ENCODE measurements at regions not wholly inside any gene's neighbourhood (a gene's known extent, or its start where the extent isn't known, plus 50 kb on each side); places are given as distances from the start of the nearest gene placed in this dataset.

DNA sequence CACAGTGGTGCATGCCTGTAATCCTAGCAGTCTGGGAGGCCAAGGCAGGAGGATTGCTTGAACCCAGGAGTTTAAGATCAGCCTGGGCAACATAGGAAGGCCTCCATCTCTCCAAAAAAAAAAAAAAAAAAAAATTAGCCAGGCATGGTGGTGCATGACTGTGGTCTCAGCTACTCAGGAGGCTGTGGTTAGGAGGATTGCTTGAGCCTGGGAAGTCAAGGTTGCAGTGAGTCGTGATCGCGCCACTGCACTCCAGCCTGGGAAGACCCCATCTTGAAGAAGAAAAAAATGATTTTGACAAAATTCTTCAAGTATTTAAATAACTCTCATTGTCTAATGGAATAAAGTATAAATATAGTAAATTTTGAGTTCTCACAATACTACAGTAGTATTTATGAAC is 219.2 kb upstream of the SSTR1 start:
- H3K4me3 ChIP-seq = no peak overlapping the region

DNA sequence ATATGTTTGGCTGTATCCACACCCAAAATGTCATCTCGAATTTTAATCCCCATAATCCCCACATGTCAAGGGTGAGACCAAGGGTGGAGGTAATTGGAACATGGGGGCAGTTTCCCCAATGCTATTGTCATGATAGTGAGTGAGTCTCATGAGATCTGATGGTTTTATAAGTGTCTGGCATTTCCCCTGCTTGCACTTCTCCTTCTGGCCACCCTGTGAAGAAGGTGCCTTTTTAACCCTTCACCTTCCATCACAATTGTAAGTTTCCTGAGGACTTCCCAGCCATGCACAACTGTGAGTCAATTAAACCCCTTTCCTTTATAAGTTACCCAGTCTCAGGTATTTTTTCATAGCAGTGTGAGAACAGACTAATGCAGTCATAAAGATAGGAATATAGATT is 216.7 kb upstream of the SSTR1 start:
- TF ChIP-seq EP300 (IDR thresholded peaks at IDR 0.05) (no peak), POLR2A (IDR thresholded peaks at IDR 0.05) (no peak)
- TF ChIP-seq, protein P1, sequence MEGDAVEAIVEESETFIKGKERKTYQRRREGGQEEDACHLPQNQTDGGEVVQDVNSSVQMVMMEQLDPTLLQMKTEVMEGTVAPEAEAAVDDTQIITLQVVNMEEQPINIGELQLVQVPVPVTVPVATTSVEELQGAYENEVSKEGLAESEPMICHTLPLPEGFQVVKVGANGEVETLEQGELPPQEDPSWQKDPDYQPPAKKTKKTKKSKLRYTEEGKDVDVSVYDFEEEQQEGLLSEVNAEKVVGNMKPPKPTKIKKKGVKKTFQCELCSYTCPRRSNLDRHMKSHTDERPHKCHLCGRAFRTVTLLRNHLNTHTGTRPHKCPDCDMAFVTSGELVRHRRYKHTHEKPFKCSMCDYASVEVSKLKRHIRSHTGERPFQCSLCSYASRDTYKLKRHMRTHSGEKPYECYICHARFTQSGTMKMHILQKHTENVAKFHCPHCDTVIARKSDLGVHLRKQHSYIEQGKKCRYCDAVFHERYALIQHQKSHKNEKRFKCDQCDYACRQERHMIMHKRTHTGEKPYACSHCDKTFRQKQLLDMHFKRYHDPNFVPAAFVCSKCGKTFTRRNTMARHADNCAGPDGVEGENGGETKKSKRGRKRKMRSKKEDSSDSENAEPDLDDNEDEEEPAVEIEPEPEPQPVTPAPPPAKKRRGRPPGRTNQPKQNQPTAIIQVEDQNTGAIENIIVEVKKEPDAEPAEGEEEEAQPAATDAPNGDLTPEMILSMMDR (IDR thresholded peaks at IDR 0.05) = no peak
- DNase-seq = no peak
- Histone ChIP-seq H3K27me3 (no peaks in the 10 kb centered on the region), H3K4me1 (ENCODE audit: insufficient read depth) (no peaks in the 10 kb centered on the region), H3K9me3 (no peaks in the 10 kb centered on the region), H3K4me3 (no peak overlapping the region), H3K36me3 (no peaks in the 10 kb centered on the region), H3K27ac (no peak overlapping the region)
- 46 to 58% (median 50%) methylated on average over 1 of the region's 1 CpG for WGBS, 3 donors
- intact Hi-C loops (cut with DNase I) = no loop called here

More for the DNA sequence above, 219.2 kb upstream of the SSTR1 start:
- DNase-seq = no peak
- intact Hi-C loops (cut with DNase I) = no loop called here
- Histone ChIP-seq H3K36me3 (no peaks in the 10 kb centered on the region), H3K9me3 (no peaks in the 10 kb centered on the region), H3K4me1 (ENCODE audit: insufficient read depth) (no peaks in the 10 kb centered on the region), H3K27me3 (no peaks in the 10 kb centered on the region), H3K27ac (no peak overlapping the region)
- 85 to 89% (median 87%) methylated on average over 3 of the region's 3 CpGs for whole genome bisulfite sequencing, 3 donors
- TF ChIP-seq EP300 (IDR thresholded peaks at IDR 0.05) (no peak), POLR2A (IDR thresholded peaks at IDR 0.05) (no peak)
- TF ChIP-seq, protein P1 (IDR thresholded peaks at IDR 0.05) = no peak

DNA sequence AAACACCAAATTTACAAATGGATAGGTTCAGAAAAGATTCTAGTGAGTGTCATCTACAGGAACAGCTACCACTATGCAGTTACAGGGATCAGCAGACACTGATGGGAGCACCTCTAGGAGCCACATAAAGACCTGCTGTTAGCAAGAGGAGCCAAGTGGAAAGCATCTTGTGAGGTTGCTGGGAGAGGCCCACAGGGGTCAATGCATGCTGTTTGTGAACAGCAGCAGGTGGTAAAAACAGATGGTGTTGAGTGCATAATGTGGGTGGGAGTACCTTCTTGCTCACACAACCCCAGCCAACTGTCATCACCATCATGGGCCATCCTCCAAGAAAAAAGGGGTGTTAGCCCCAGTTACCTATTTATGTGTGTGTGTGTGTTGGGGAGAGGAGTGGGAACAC is 215.2 kb upstream of the SSTR1 start:
- H3K36me3 ChIP-seq = no peaks in the 10 kb centered on the region
- no peaks in the 10 kb centered on the region for H3K4me1 ChIP-seq (ENCODE audit: insufficient read depth)
- H3K9me3 ChIP-seq = no peaks in the 10 kb centered on the region
- no peak for DNase-seq
- intact Hi-C loops (cut with DNase I) = no loop called here
- no peaks in the 10 kb centered on the region for H3K27me3 ChIP-seq
- no peak overlapping the region for H3K27ac ChIP-seq
- no peak overlapping the region for H3K4me3 ChIP-seq
- TF ChIP-seq EP300 (IDR thresholded peaks at IDR 0.05) (no peak), POLR2A (IDR thresholded peaks at IDR 0.05) (no peak)
- TF ChIP-seq, protein P1 (IDR thresholded peaks at IDR 0.05) = no peak

DNA sequence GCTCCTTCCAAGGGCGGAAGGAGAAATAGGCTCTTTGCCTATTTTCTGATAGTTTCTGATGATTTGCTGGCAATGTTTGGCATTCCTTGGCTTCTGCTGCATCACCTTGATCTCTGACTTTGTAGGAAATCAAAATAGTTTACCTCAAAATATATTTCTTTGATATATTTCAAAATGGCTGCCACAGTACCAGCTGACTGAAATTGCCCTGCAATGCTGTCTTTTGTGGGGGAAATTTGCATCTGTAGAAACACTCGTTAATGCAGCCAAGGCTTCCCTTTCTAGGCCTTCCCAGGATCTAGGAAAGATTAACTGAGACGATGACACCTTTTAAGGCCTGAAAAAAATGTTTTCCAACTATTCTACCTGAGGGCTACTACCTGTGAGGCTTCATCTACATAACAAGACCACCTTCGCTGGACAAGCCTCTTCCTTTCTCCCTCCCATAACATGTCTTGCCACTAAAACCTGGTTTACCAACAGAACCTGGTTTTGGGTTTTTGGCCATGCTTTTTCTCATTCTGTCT is 212.8 kb upstream of the SSTR1 start:
- intact Hi-C loops (cut with DNase I) = no loop called here
- no peak overlapping the region for H3K4me3 ChIP-seq
- no peaks in the 10 kb centered on the region for H3K4me1 ChIP-seq (ENCODE audit: insufficient read depth)
- 83 to 92% (median 87%) methylated on average over 4 of the region's 4 CpGs for WGBS, 3 donors
- no peak for TF ChIP-seq EP300 (IDR thresholded peaks at IDR 0.05)
- TF ChIP-seq POLR2A (IDR thresholded peaks at IDR 0.05) = no peak
- TF ChIP-seq, protein P1 (IDR thresholded peaks at IDR 0.05) = no peak
- no peak for DNase-seq
- H3K27ac ChIP-seq = no peak overlapping the region
- no peaks in the 10 kb centered on the region for H3K27me3 ChIP-seq
- no peaks in the 10 kb centered on the region for H3K9me3 ChIP-seq
- no peaks in the 10 kb centered on the region for H3K36me3 ChIP-seq

All from ovary (tissue), 7 donors.